HepG2 (cell line): ENCODE measurements at regions not wholly inside any gene's neighbourhood (a gene's known extent, or its start where the extent isn't known, plus 50 kb on each side); places are given as distances from the start of the nearest gene placed in this dataset.

Experiments used
- ATAC-seq: fragments of 200-7000 bp; cut with Tn5 transposase; 3 replicates; pipeline ENCODE4 v1.9.1; 2020; ENCODE audit warnings: mild to moderate bottlenecking, moderate library complexity
- BruUV-seq: library from RNA; stranded (reverse); fragments of 400-500 nt; replicated peaks from 2 replicates; lab custom pipeline; 2021; lab: Mats Ljungman, UMichigan
- CTCF ChIA-PET: fragments of 300-600 bp; formaldehyde crosslinking; extraction: SDS; loops from one replicate; lab custom pipeline; 2021; ENCODE audit warnings: low total read pairs, inconsistent platforms, low intra/inter-chr PET ratio; lab: Yijun Ruan, JAX
- POLR2A ChIA-PET: fragments of 350-600 bp; sonication (Branson Sonifier 250); formaldehyde crosslinking; loops from one replicate; lab custom pipeline; 2020; ENCODE audit warnings: antibody characterized with exemption, inconsistent platforms; lab: Yijun Ruan, JAX
- DNase-seq: peaks from one replicate; pipeline ENCODE4 v3.0.0-alpha.2; 2015; ENCODE audit warnings: low spot score
- FAIRE-seq: peaks from 3 replicates; lab custom pipeline; 2011; peaks lifted over from hg19 to GRCh38; lab: Jason Lieb, UNC
- H2AFZ ChIP-seq: one replicate; pipeline ENCODE4 v1.6.1; 2011; ENCODE audit warnings: low read length, inconsistent platforms
- H3K27ac ChIP-seq: fragments of 300-600 bp; 3 replicates; pipeline ENCODE4 v1.8.0; 2011; ENCODE audit warnings: mixed run types, mild to moderate bottlenecking, mixed read lengths, low read length, inconsistent platforms; ENCODE audit not compliant: insufficient read depth; ENCODE audit errors: extremely low read length
- H3K27me3 ChIP-seq, 2 experiments: fragments of 200-600 bp in 1 of 2; 2 replicates in 1 of 2; 3 replicates in 1 of 2; pipeline versions ENCODE4 v1.6.0 to v1.8.0; 2011; ENCODE audit warnings: low read length in 2 of 2, mild to moderate bottlenecking in 2 of 2, moderate library complexity in 2 of 2, inconsistent platforms in 1 of 2; ENCODE audit not compliant: insufficient read depth in 2 of 2, control insufficient read depth in 1 of 2
- H3K36me3 ChIP-seq, 2 experiments: fragments of 200-600 bp in 1 of 2; replicated peaks in 1 of 2; 2 replicates in 1 of 2; 3 replicates in 1 of 2; pipeline versions ENCODE4 v1.5.1 to v1.8.0; 2011; ENCODE audit warnings: low read length in 2 of 2, inconsistent platforms in 1 of 2; ENCODE audit not compliant: insufficient read depth in 2 of 2, control insufficient read depth in 1 of 2
- H3K4me1 ChIP-seq: 2 replicates; pipeline ENCODE4 v1.5.1; 2012; ENCODE audit warnings: low read length, inconsistent platforms; ENCODE audit not compliant: insufficient read depth
- H3K4me2 ChIP-seq: 2 replicates; pipeline ENCODE4 v1.6.0; 2011; ENCODE audit warnings: low read depth, low read length, inconsistent platforms
- H3K4me3 ChIP-seq, 3 experiments: fragments of 200-600 bp in 1 of 3; sonication (generic), shearing (Covaris generic) in 1 of 3; replicated peaks in 1 of 3; 2 replicates each; pipeline ENCODE4 v1.5.1; 2011 to 2016; ENCODE audit warnings: low read length in 3 of 3, inconsistent platforms in 2 of 3, low read depth in 2 of 3, mild to moderate bottlenecking in 2 of 3, control low read depth in 1 of 3, mixed read lengths in 1 of 3; ENCODE audit not compliant: insufficient read depth in 1 of 3
- H3K79me2 ChIP-seq: one replicate; pipeline ENCODE4 v1.6.1; 2011; ENCODE audit warnings: low read length, inconsistent platforms; ENCODE audit not compliant: insufficient read depth
- H3K9ac ChIP-seq: 2 replicates; pipeline ENCODE4 v1.6.0; 2011; ENCODE audit warnings: mild to moderate bottlenecking, low read depth, low read length, inconsistent platforms; ENCODE audit not compliant: insufficient read depth
- H3K9me3 ChIP-seq: 2 replicates; pipeline ENCODE4 v1.5.1; 2012; ENCODE audit warnings: mild to moderate bottlenecking, low read length
- H4K20me1 ChIP-seq: 2 replicates; pipeline ENCODE4 v1.6.0; 2011; ENCODE audit warnings: inconsistent platforms, mild to moderate bottlenecking, low read length, moderate library complexity; ENCODE audit not compliant: insufficient read depth
- E2F5 ChIP-seq: sonication (generic); formaldehyde crosslinking; conservative IDR thresholded peaks from 2 replicates; pipeline ENCODE4 v1.4.0; 2020; ENCODE audit warnings: missing genetic modification reagents
- HDAC1 ChIP-seq: sonication (generic); formaldehyde crosslinking; IDR thresholded peaks from 2 replicates; pipeline ENCODE4 v1.5.1; 2020; ENCODE audit warnings: mild to moderate bottlenecking, missing genetic modification reagents
- LBX2 ChIP-seq: sonication (generic); formaldehyde crosslinking; IDR thresholded peaks from 2 replicates; pipeline ENCODE4 v1.5.0; 2020; ENCODE audit warnings: missing genetic modification reagents, mild to moderate bottlenecking, borderline replicate concordance
- WGBS: methylation state at CpG from one replicate; pipeline ENCODE4 v1.1.6; 2017; ENCODE audit warnings: low lambda C conversion rate; 5-methylcytosine and 5-hydroxymethylcytosine counted together
- in situ Hi-C: cut with HindIII; loops from 2 replicates; pipeline ENCODE4 v1.10.0; 2017; ENCODE audit warnings: low pct_unique_long_range_greater_than_20kb; ENCODE audit not compliant: extremely low pct_ligation_motif_present
- intact Hi-C: fragments of 100-400 bp; cut with micrococcal nuclease; formaldehyde crosslinking; loops from one replicate; pipeline ENCODE4 v1.10.0; 2022; ENCODE audit not compliant: unreplicated experiment
- TF ChIP-seq, protein P1 (sequence below): sonication (generic); formaldehyde crosslinking; IDR thresholded peaks from 2 replicates; pipeline ENCODE4 v1.9.0; 2022; ENCODE audit warnings: low read depth, missing genetic modification reagents
- TF ChIP-seq, protein P2 (sequence below): sonication (generic); formaldehyde crosslinking; IDR thresholded peaks from 2 replicates; pipeline ENCODE4 v1.5.0; 2020; ENCODE audit warnings: missing genetic modification reagents

DNA sequence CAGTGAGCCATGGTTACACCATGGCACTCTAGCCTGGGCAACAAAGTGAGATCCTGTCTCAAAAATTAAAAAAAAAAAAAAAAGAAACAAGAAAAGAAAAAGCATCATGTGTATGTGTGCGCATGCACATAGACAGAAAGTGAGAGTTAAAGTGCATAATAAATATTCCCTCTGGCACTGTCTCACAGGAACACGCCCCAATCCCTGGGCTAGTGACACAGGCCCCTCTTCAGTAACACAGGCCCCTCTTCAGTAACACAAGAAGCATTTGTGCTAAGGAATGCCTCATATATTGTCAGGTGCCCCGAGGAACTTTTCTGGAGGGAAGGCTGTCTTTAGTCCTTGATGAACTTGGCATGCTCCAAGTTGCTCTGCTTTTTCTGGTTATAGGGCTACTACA lies 57.5 kb downstream of the RPL27A start:
- in situ Hi-C loops (no loop called here), intact Hi-C loops (no loop called here)
- H3K9me3 ChIP-seq = no peaks in the 10 kb centered on the region
- POLR2A ChIA-PET = no interaction called here
- TF ChIP-seq LBX2 (CRISPR knock-in tag) (no peak), HDAC1 (CRISPR knock-in tag) (no peak)
- no peak overlapping the region for H3K4me2 ChIP-seq
- H3K4me3 ChIP-seq = no peak overlapping the region
- CTCF ChIA-PET = no interaction called here
- FAIRE-seq (no peak), DNase-seq (no peak), ATAC-seq (no peak)
- H3K27me3 ChIP-seq = no peaks in the 10 kb centered on the region
- no peaks in the 10 kb centered on the region for H3K79me2 ChIP-seq
- H3K36me3 ChIP-seq = 0 out of 5 replicates have a peak, but pooled peaks cover 0 to 1% of the 10 kb centered on the region in 2 experiments
- no peak overlapping the region for H3K27ac ChIP-seq
- H3K4me1 ChIP-seq = no peaks in the 10 kb centered on the region
- H4K20me1 ChIP-seq = no peaks in the 10 kb centered on the region
- no TSS peak for BruUV-seq
- no peak overlapping the region for H2AFZ ChIP-seq
- WGBS = 96% methylated on average over 3 of the region's 3 CpGs
- H3K9ac ChIP-seq = no peak overlapping the region

DNA sequence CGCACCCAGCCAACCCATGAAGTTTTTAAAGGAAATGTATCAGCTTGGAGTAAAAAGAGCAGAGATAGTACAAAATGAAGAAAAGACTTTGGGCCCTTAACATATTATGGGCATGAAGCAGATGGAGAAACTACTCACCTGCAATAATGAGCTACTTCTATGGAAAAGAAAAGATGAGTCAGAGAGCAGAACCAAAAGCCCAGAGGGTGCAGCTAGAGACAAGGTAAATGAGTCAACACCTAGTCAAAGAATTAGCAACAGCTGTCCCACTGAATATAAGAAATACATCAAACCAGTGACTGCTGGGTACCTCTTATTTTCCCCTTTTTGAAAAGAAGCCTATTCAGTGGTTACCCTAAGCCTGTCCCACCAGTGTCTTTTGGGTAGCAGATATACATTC lies 61.8 kb downstream of the RPL27A start:
- no TSS peak for BruUV-seq
- no peaks in the 10 kb centered on the region for H3K79me2 ChIP-seq

More for the DNA sequence above, 61.8 kb downstream of the RPL27A start:
- Histone ChIP-seq H3K27ac (no peak overlapping the region), H3K4me1 (peaks cover 19% of the 10 kb centered on the region), H3K4me2 (no peak overlapping the region), H3K4me3 (no peak overlapping the region), H3K9ac (no peak overlapping the region), H3K36me3 (peaks cover 0 to 1% of the 10 kb centered on the region in 2 experiments; a peak in 1 of 5 replicates), H4K20me1 (no peaks in the 10 kb centered on the region), H2AFZ (no peak overlapping the region), H3K27me3 (no peaks in the 10 kb centered on the region), H3K9me3 (no peaks in the 10 kb centered on the region)
- in situ Hi-C loops = no loop called here
- ATAC-seq (no peak), DNase-seq (no peak), FAIRE-seq (no peak)
- intact Hi-C loops = no loop called here
- TF ChIP-seq E2F5 (CRISPR knock-in tag) = no peak
- TF ChIP-seq, protein P1, sequence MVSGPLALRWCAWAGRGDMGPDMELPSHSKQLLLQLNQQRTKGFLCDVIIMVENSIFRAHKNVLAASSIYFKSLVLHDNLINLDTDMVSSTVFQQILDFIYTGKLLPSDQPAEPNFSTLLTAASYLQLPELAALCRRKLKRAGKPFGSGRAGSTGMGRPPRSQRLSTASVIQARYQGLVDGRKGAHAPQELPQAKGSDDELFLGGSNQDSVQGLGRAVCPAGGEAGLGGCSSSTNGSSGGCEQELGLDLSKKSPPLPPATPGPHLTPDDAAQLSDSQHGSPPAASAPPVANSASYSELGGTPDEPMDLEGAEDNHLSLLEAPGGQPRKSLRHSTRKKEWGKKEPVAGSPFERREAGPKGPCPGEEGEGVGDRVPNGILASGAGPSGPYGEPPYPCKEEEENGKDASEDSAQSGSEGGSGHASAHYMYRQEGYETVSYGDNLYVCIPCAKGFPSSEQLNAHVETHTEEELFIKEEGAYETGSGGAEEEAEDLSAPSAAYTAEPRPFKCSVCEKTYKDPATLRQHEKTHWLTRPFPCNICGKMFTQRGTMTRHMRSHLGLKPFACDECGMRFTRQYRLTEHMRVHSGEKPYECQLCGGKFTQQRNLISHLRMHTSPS (CRISPR knock-in tag) = no peak
- TF ChIP-seq, protein P2, sequence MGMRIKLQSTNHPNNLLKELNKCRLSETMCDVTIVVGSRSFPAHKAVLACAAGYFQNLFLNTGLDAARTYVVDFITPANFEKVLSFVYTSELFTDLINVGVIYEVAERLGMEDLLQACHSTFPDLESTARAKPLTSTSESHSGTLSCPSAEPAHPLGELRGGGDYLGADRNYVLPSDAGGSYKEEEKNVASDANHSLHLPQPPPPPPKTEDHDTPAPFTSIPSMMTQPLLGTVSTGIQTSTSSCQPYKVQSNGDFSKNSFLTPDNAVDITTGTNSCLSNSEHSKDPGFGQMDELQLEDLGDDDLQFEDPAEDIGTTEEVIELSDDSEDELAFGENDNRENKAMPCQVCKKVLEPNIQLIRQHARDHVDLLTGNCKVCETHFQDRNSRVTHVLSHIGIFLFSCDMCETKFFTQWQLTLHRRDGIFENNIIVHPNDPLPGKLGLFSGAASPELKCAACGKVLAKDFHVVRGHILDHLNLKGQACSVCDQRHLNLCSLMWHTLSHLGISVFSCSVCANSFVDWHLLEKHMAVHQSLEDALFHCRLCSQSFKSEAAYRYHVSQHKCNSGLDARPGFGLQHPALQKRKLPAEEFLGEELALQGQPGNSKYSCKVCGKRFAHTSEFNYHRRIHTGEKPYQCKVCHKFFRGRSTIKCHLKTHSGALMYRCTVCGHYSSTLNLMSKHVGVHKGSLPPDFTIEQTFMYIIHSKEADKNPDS (CRISPR knock-in tag) = no peak
- CTCF ChIA-PET = no interaction called here
- WGBS = 100% methylated on average over 1 of the region's 1 CpG
- POLR2A ChIA-PET = no interaction called here
